ENCODE measurements at regions not wholly inside any gene's neighbourhood (a gene's known extent, or its start where the extent isn't known, plus 50 kb on each side); places are given as distances from the start of the nearest gene placed in this dataset.

DNA sequence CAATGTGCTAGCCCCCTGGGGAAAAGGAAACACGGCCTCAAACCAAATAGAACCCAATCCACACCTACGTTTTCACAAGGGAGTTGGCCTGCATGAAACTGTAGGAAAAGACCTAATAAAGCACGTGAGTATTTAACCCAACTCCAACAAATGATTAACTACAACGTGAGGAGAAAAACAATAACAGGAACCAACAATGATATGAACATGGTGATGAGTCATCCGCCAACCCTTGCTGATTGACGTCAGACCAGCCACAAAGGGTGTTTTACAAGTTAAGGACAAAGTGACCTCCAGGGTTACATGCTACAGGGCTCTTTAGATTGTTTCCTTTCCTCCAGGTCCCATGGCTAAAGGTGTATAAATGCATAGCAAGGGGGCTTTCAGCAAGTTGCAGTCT lies 460.5 kb downstream of the COG6 start:
- no peaks in the 10 kb centered on the region for H3K4me1 ChIP-seq
- H3K36me3 ChIP-seq (ENCODE audit: low read depth, missing control alignments), result no peaks in the 10 kb centered on the region
- no peaks in the 10 kb centered on the region for H3K27me3 ChIP-seq
- 71 to 77% methylated on average over 6 of the region's 6 CpGs for whole genome bisulfite sequencing, 2 donors
- H3K4me3 ChIP-seq, result no peak overlapping the region
- TF ChIP-seq CTCF (IDR thresholded peaks at IDR 0.05), result no peak
- TF ChIP-seq POLR2A (IDR thresholded peaks at IDR 0.05), result no peak
- no peaks in the 10 kb centered on the region for H3K9me3 ChIP-seq
- no peak overlapping the region for H3K27ac ChIP-seq
- intact Hi-C loops (cut with DNase I; ENCODE audit: low total_unique reads), result no loop called here
- no peak for DNase-seq

DNA sequence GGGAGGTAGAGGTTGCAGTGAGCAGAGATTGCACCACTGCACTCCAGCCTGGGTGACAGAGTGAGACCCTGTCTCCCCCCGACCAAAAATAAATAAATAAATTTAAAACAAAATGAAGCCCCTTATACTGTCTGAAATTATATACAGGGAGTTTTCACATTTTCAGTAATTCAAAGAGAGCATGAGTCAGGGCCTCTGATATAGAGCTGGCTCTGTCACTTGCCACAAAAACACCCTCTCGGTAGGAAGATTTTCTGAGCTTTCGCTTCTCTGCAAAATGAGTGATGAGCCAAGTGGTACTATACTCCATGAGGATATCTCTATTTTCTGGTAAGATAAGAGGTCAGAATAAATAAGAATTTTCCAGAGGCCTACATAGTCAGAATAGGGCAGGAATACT lies 462.9 kb downstream of the COG6 start:
- TF ChIP-seq CTCF (IDR thresholded peaks at IDR 0.05) (no peak), POLR2A (IDR thresholded peaks at IDR 0.05) (no peak)
- no peaks in the 10 kb centered on the region for H3K4me1 ChIP-seq
- intact Hi-C loops (cut with DNase I; ENCODE audit: low total_unique reads), result no loop called here
- WGBS, 2 donors, result 93 to 94% methylated on average over 3 of the region's 3 CpGs
- H3K27me3 ChIP-seq, result no peaks in the 10 kb centered on the region
- no peak overlapping the region for H3K27ac ChIP-seq
- H3K36me3 ChIP-seq (ENCODE audit: low read depth, missing control alignments), result no peaks in the 10 kb centered on the region
- no peaks in the 10 kb centered on the region for H3K9me3 ChIP-seq
- no peak overlapping the region for H3K4me3 ChIP-seq
- no peak for DNase-seq

DNA sequence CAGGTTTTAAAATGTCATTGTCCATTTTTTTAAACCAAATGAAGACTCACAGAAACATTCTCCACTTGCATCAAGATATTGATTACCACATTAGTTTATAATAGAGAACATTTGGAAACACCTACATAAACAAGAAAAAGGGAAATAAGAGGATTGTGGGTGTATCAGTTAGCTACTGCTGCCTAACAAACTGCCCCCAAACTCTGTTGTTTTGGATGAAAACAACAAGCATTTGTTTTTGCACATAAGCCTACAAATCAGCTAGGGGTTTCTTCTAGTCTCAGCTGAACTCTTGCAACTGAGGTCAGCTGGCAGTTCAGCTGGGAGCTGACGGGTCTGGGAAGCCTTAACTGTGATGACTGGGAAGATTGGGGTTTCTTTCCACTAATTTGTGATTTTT lies 464.4 kb downstream of the COG6 start:
- Histone ChIP-seq H3K27me3 (no peaks in the 10 kb centered on the region), H3K9me3 (no peaks in the 10 kb centered on the region), H3K27ac (no peak overlapping the region), H3K4me3 (no peak overlapping the region), H3K36me3 (ENCODE audit: low read depth, missing control alignments) (no peaks in the 10 kb centered on the region), H3K4me1 (no peaks in the 10 kb centered on the region)
- intact Hi-C loops (cut with DNase I; ENCODE audit: low total_unique reads), result no loop called here
- no peak for DNase-seq
- WGBS, 2 donors, result 95 to 100% methylated on average over 1 of the region's 1 CpG
- TF ChIP-seq POLR2A (IDR thresholded peaks at IDR 0.05) (no peak), CTCF (IDR thresholded peaks at IDR 0.05) (no peak)

DNA sequence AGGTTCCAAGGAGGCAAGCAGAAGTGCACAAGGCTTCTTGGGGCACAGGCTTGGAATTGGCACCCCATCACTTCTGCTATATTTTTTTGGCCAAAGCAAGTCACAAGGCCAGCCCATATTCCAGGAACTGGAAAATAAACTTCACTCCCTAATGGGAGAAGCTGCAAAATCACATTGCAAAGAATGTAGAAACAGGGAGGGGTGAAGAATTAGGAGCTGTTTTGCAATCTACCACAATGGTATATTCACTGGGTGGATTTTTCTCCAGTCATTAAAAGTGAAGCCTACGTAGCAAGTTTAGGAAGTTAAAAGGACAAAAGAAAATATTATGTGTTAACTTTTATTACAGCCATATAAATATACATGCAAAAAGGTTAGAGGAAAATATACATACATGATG lies 464.8 kb downstream of the COG6 start:
- no peaks in the 10 kb centered on the region for H3K9me3 ChIP-seq
- TF ChIP-seq POLR2A (IDR thresholded peaks at IDR 0.05), result no peak
- TF ChIP-seq CTCF (IDR thresholded peaks at IDR 0.05), result no peak
- H3K4me1 ChIP-seq, result no peaks in the 10 kb centered on the region
- no peak for DNase-seq
- H3K27ac ChIP-seq, result no peak overlapping the region
- 95 to 97% methylated on average over 1 of the region's 1 CpG for WGBS, 2 donors
- intact Hi-C loops (cut with DNase I; ENCODE audit: low total_unique reads), result no loop called here
- H3K36me3 ChIP-seq (ENCODE audit: low read depth, missing control alignments), result no peaks in the 10 kb centered on the region
- H3K4me3 ChIP-seq, result no peak overlapping the region
- no peaks in the 10 kb centered on the region for H3K27me3 ChIP-seq

DNA sequence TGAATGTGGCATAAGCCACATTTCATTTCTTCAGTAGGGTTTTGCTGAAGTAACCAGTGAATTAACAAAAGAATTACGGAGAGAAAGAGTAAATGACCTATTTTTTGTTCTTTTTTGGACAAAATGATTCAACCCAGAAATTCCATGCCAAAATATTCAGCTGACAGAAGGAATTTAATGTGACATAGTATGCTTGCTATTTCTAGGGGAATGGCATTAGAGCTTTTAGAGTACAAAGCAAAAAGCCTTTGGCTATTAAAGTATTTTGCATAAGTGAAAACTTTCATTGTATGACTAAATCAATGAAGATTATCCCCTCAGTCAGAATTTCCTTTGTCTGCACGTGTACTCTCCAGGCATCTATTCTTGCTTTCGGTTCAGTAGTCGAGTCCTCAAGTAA lies 465.3 kb downstream of the COG6 start:
- WGBS, 2 donors, result 59 to 70% methylated on average over 3 to 4 of the region's 4 CpGs
- TF ChIP-seq CTCF (IDR thresholded peaks at IDR 0.05) (no peak), POLR2A (IDR thresholded peaks at IDR 0.05) (no peak)
- intact Hi-C loops (cut with DNase I; ENCODE audit: low total_unique reads), result no loop called here
- H3K36me3 ChIP-seq (ENCODE audit: low read depth, missing control alignments), result no peaks in the 10 kb centered on the region
- no peaks in the 10 kb centered on the region for H3K27me3 ChIP-seq
- no peak overlapping the region for H3K27ac ChIP-seq
- no peak for DNase-seq
- H3K9me3 ChIP-seq, result no peaks in the 10 kb centered on the region
- no peak overlapping the region for H3K4me3 ChIP-seq
- H3K4me1 ChIP-seq, result no peaks in the 10 kb centered on the region
